ENCODE measurements at regions not wholly inside any gene's neighbourhood (a gene's known extent, or its start where the extent isn't known, plus 50 kb on each side); places are given as distances from the start of the nearest gene placed in this dataset.
"Not testable (repeated sequence)": the region's sequence is repeated elsewhere in the genome, so short reads cannot be mapped to it uniquely, and the experiment has no call there.

DNA sequence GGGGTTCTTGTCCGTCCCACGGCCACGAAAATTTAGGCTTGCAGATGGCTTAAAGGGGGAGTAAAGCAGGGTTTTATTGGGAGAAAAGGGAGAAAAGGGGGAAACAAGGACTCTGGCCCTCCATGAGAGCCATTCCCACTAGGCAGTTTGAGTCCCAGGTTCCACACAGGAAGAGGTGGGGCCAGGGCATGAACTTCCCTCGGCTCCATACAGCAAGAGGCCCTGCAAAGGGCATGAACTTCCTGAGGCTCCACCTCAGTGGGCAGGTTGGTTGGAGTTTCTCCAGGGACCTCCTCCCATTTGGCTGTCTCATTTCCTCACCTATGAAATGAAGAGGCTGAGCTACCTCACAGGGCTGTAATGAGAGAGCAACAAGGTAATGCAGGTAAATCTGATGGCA, 229.7 kb downstream of the MAT2B start:
- in situ Hi-C loops (cut with MboI; ENCODE audit: low sequenced_read_pairs in 4 of 4) (no loop called here), intact Hi-C loops (cut with DNase I; ENCODE audit: low total_unique reads) (no loop called here)
- no peak overlapping the region for H3K4me3 ChIP-seq
- ATAC-seq (no peak), DNase-seq (no peak)
- TF ChIP-seq, protein P1, sequence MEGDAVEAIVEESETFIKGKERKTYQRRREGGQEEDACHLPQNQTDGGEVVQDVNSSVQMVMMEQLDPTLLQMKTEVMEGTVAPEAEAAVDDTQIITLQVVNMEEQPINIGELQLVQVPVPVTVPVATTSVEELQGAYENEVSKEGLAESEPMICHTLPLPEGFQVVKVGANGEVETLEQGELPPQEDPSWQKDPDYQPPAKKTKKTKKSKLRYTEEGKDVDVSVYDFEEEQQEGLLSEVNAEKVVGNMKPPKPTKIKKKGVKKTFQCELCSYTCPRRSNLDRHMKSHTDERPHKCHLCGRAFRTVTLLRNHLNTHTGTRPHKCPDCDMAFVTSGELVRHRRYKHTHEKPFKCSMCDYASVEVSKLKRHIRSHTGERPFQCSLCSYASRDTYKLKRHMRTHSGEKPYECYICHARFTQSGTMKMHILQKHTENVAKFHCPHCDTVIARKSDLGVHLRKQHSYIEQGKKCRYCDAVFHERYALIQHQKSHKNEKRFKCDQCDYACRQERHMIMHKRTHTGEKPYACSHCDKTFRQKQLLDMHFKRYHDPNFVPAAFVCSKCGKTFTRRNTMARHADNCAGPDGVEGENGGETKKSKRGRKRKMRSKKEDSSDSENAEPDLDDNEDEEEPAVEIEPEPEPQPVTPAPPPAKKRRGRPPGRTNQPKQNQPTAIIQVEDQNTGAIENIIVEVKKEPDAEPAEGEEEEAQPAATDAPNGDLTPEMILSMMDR (IDR thresholded peaks at IDR 0.05 in 4 of 5, conservative IDR thresholded peaks at IDR 0.05 in 1 of 5), result no peak
- TF ChIP-seq POLR2A (IDR thresholded peaks at IDR 0.05), result no peak
- H3K36me3 ChIP-seq, result no peaks in the 10 kb centered on the region
- H3K9me3 ChIP-seq, result no peaks in the 10 kb centered on the region
- no peaks in the 10 kb centered on the region for H3K4me1 ChIP-seq
- H3K27ac ChIP-seq, result no peak overlapping the region
- no peaks in the 10 kb centered on the region for H3K27me3 ChIP-seq

DNA sequence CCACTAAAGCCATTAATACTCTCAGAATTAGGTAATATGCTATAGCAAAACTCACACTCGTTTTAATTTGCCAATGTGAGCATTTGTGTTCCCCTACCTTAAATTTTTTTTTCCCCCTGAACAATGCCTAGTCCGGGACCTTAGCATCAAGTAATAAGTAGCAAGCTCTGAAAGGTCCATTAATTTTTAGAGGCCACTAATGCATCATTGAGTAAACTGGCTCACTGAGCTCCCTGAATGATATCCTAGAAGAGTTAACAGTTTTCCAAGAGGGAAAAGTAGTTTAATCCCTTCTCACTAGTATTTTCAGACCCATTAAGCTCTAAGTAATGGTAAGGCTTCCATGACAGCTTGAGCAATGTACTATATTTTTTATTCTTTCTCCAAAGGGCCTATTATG, 242.2 kb downstream of the MAT2B start:
- Histone ChIP-seq H3K4me1 (no peaks in the 10 kb centered on the region), H3K27ac (no peak overlapping the region), H3K27me3 (no peaks in the 10 kb centered on the region), H3K36me3 (no peaks in the 10 kb centered on the region), H3K4me3 (no peak overlapping the region), H3K9me3 (no peaks in the 10 kb centered on the region)
- no peak for DNase-seq
- intact Hi-C loops (cut with DNase I; ENCODE audit: low total_unique reads), result no loop called here
- in situ Hi-C loops (cut with MboI; ENCODE audit: low sequenced_read_pairs in 4 of 4), result no loop called here
- TF ChIP-seq, protein P1 (IDR thresholded peaks at IDR 0.05 in 4 of 5, conservative IDR thresholded peaks at IDR 0.05 in 1 of 5), result no peak
- TF ChIP-seq POLR2A (IDR thresholded peaks at IDR 0.05), result no peak
- ATAC-seq, result no peak

DNA sequence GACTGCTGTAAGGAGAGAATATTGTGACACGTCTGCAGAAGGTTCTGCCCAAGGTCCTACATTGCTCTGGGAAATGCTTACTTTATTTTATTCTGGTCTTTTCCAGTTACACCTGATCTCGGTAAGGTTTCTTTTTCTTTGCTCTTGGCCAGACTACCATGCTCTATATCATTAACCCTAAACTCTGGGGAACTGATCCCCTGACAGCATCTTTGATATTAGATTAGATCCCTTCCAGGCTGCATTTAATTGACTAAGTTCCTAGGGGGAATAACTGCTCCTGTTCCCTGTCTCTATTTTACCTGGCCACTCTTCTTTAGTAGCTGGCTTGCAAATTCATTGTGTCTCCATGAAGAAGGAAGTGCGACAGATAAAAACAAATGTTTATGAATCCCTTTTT, 243.5 kb downstream of the MAT2B start:
- Histone ChIP-seq H3K27ac (no peak overlapping the region), H3K36me3 (no peaks in the 10 kb centered on the region), H3K4me1 (no peaks in the 10 kb centered on the region), H3K4me3 (no peak overlapping the region), H3K9me3 (no peaks in the 10 kb centered on the region), H3K27me3 (no peaks in the 10 kb centered on the region)
- in situ Hi-C loops (cut with MboI; ENCODE audit: low sequenced_read_pairs in 4 of 4), result no loop called here
- TF ChIP-seq, protein P1 (IDR thresholded peaks at IDR 0.05 in 4 of 5, conservative IDR thresholded peaks at IDR 0.05 in 1 of 5), result no peak
- no peak for TF ChIP-seq POLR2A (IDR thresholded peaks at IDR 0.05)
- DNase-seq (no peak), ATAC-seq (no peak)
- intact Hi-C loops (cut with DNase I; ENCODE audit: low total_unique reads), result no loop called here

DNA sequence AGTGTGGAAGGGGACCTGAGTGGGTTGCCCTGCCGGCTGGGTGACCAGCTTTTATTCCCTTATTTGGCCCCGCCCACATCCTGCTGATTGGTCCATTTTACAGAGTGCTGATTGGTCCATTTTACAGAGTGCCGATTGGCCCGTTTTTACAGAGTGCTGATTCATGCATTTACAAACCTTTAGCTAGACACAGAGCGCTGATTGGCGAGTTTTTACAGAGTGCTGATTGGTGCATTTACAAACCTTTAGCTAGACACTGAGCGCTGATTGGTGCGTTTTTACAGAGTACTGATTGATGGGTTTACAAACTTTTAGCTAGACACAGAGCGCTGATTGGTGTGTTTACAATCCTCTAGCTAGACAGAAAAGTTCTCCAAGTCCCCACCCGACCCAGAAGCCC, 245.0 kb downstream of the MAT2B start:
- in situ Hi-C loops (cut with MboI; ENCODE audit: low sequenced_read_pairs in 4 of 4); H3K4me1 ChIP-seq; ATAC-seq: not testable (repeated sequence)

DNA sequence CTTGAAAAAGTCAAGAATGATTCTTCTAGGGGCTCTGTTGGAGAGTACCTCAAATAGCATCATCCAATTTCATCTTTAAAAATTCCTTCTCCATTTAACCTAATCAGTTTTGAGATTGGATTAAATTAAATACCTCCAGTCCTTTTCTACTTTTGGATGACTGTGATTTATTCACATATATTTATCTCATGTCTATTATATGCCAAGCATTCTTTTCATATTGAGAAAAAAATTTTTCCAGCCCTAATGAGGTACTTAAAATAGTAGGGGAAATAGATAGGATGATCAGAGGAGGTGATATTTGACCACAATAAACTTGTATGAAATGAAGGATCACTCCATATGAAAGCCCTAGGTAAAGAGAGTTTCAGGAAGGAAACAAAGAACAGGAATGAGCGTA, 250.1 kb downstream of the MAT2B start:
- in situ Hi-C loops (cut with MboI; ENCODE audit: low sequenced_read_pairs in 4 of 4), result no loop called here
- intact Hi-C loops (cut with DNase I; ENCODE audit: low total_unique reads), result no loop called here
- no peak for TF ChIP-seq POLR2A (IDR thresholded peaks at IDR 0.05)
- TF ChIP-seq, protein P1 (IDR thresholded peaks at IDR 0.05 in 4 of 5, conservative IDR thresholded peaks at IDR 0.05 in 1 of 5), result no peak
- no peaks in the 10 kb centered on the region for H3K27me3 ChIP-seq
- DNase-seq (no peak), ATAC-seq (no peak)
- no peaks in the 10 kb centered on the region for H3K36me3 ChIP-seq
- no peak overlapping the region for H3K27ac ChIP-seq
- no peaks in the 10 kb centered on the region for H3K4me1 ChIP-seq
- no peak overlapping the region for H3K4me3 ChIP-seq
- H3K9me3 ChIP-seq, result no peaks in the 10 kb centered on the region

More for the DNA sequence above, 245.0 kb downstream of the MAT2B start:
- H3K27ac ChIP-seq; H3K27me3 ChIP-seq; intact Hi-C loops (cut with DNase I; ENCODE audit: low total_unique reads); H3K9me3 ChIP-seq; H3K36me3 ChIP-seq; H3K4me3 ChIP-seq; DNase-seq: not testable (repeated sequence)

All from gastrocnemius medialis (tissue), 4 donors.